Astrocyte of the cerebellum (primary cell): ENCODE measurements at regions not wholly inside any gene's neighbourhood (a gene's known extent, or its start where the extent isn't known, plus 50 kb on each side); places are given as distances from the start of the nearest gene placed in this dataset.

Experiments used
- DNase-seq: peaks from one replicate; pipeline ENCODE4 v3.0.0-alpha.2; 2011; ENCODE audit warnings: low read depth
- H3K4me3 ChIP-seq: 2 replicates; pipeline ENCODE4 v1.5.1; 2011; ENCODE audit warnings: mild to moderate bottlenecking, low read depth, low read length, moderate library complexity
- CTCF ChIP-seq: IDR thresholded peaks from 2 replicates; pipeline ENCODE4 v1.5.1; 2012; ENCODE audit warnings: low read length, low read depth, moderate library complexity, mild to moderate bottlenecking; ENCODE audit errors: missing control alignments
- in situ Hi-C: cut with HindIII; loops from 2 replicates; pipeline ENCODE4 v1.10.0; 2017; ENCODE audit warnings: low sequenced_read_pairs

- TF ChIP-seq CTCF, result no peak
- in situ Hi-C loops, result no loop called here
- no peak for DNase-seq
- no peak overlapping the region for H3K4me3 ChIP-seq
Measured at GRCh38 chr7:54897891-54898290, 120.9 kb upstream of the EGFR start.

- in situ Hi-C loops, result no loop called here
- no peak for DNase-seq
- no peak overlapping the region for H3K4me3 ChIP-seq
- no peak for TF ChIP-seq CTCF
Measured at GRCh38 chr7:54898659-54899340, 120.0 kb upstream of the EGFR start.

DNA sequence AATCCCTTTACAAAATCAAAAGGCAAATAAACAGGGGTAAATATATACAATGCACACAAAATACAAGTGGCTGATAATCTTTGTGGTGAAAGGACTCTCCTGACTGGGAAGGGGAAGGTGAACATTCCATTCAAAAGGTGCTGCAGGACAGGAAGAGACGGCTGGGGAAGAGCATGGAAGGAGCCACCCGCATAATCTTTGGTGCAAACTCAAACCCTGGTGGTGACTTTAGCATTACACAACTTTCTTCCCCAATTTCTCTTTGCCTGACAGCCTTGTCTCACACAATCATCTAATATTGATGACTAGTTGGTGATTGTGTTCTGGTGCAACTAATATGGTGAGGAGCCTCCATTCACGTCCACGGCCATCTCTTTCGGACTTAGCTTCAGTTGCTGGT lies 117.0 kb upstream of the EGFR start:
- DNase-seq, result no peak
- no peak overlapping the region for H3K4me3 ChIP-seq
- no peak for TF ChIP-seq CTCF
- in situ Hi-C loops, result no loop called here

DNA sequence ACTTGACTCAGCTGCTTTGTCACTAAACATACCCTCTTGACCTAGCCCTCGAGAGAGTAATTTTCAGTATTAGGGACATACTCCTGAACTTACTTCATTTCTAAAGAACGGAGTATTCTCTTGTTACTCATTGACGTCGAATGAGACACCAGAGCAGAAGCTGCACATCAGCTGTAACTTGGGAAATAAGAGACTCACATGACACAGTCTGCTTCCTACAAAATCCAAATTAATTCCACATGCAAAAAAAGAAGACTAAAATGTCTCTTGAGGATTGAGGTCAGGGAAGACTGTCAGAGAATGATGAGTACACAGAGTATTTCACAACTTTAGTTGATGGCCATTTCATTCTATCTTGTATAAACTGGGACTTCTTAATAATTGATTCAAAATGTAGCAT lies 114.7 kb upstream of the EGFR start:
- DNase-seq, result no peak
- TF ChIP-seq CTCF, result no peak
- H3K4me3 ChIP-seq, result no peak overlapping the region
- in situ Hi-C loops, result no loop called here

DNA sequence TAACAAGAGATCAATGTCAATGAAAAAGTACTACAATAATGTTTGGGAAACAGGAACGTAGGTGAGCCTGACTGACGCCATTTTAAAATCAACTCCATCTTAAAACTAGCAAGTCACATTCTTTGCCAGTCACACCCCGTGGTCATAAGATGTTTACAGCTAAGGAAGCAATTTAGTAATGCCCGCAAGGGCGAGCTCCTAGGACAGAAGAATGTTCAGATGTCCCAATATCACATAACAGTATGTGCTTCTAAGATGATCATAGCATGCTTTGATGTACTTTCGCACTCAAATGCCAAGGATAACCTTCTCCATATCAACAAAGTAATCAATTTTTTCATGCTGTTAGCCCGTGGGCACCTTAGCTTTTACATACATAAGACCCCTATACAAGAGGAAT lies 113.8 kb upstream of the EGFR start:
- no peak for TF ChIP-seq CTCF
- H3K4me3 ChIP-seq, result no peak overlapping the region
- DNase-seq, result no peak
- in situ Hi-C loops, result no loop called here

- no peak overlapping the region for H3K4me3 ChIP-seq
- no peak for DNase-seq
- in situ Hi-C loops, result no loop called here
- no peak for TF ChIP-seq CTCF
Measured at GRCh38 chr7:54906963-54907362, 111.9 kb upstream of the EGFR start.
